Prostate gland (tissue), 2 donors: ENCODE measurements at regions not wholly inside any gene's neighbourhood (a gene's known extent, or its start where the extent isn't known, plus 50 kb on each side); places are given as distances from the start of the nearest gene placed in this dataset.

Source experiments
- DNase-seq: peaks from one replicate; pipeline ENCODE4 v3.0.0-alpha.2; 2019; ENCODE audit warnings: low spot score
- H3K27ac ChIP-seq, 2 donors: fragments of 200-600 bp; sonication (generic); 2 replicates each; pipeline ENCODE4 v1.5.1; 2017 to 2019
- H3K27me3 ChIP-seq: fragments of 200-600 bp; sonication (generic); replicated peaks from 2 replicates; pipeline ENCODE4 v1.5.1; 2019; ENCODE audit not compliant: insufficient read depth
- H3K36me3 ChIP-seq, 2 donors: fragments of 200-600 bp; sonication (generic); 1 replicate in 1 of 2; 2 replicates in 1 of 2; pipeline versions ENCODE4 v1.5.1 to v1.8.1; 2017 to 2019
- H3K4me1 ChIP-seq: fragments of 200-600 bp; sonication (generic); replicated peaks from 2 replicates; pipeline ENCODE4 v1.5.1; 2019
- H3K4me3 ChIP-seq, 2 donors: fragments of 200-600 bp; sonication (generic); 2 replicates each; pipeline ENCODE4 v1.5.1; 2017 to 2019
- H3K9me3 ChIP-seq: fragments of 200-600 bp; sonication (generic); 2 replicates; pipeline ENCODE4 v1.5.1; 2017
- POLR2A ChIP-seq: fragments of 450-650 bp; IDR thresholded peaks from one replicate; pipeline ENCODE4 v1.6.1; 2016; ENCODE audit warnings: antibody characterized with exemption, mild to moderate bottlenecking
- POLR2AphosphoS5 ChIP-seq: sonication (generic); formaldehyde crosslinking; IDR thresholded peaks from one replicate; pipeline ENCODE4 v1.6.1; 2017; ENCODE audit warnings: antibody characterized with exemption
- WGBS: methylation state at CpG from one replicate; pipeline ENCODE4 v1.1.5; 2018; 5-methylcytosine and 5-hydroxymethylcytosine counted together
- intact Hi-C: fragments of 100-400 bp; cut with DNase I; formaldehyde crosslinking; loops from one replicate; pipeline ENCODE4 v1.14.2; 2022
- TF ChIP-seq, protein P1 (sequence below), 4 experiments: fragments of 200-600 bp in 2 of 4; fragments of 450-650 bp in 2 of 4; sonication (generic) in 2 of 4; IDR thresholded peaks; 1 replicate in 3 of 4; 2 replicates in 1 of 4; pipeline ENCODE4 v1.5.1; 2016 to 2019; ENCODE audit warnings: antibody characterized with exemption in 4 of 4, mild to moderate bottlenecking in 2 of 4, moderate library complexity in 2 of 4

DNA sequence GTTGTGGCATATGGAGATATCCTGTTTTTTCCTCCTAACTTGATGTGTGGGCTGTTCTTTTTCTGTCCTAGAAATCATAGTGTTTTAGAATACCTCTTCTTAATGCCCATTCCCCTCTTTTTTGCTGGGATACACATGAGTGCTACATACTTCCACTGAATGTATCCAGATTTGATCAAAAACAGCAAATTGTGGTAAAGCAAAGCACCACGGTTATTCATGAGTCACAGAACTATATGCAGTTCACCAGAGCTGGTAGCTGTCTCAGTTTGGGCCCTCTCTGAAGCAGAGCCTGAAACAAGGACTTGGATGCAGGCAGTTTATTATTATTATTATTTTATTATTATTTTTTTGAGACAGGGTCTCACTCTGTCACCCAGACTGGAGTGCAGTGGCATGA lies 69.9 kb upstream of the CTLA4 start:
- no peaks in the 10 kb centered on the region for H3K9me3 ChIP-seq
- H3K36me3 ChIP-seq = no peaks in the 10 kb centered on the region
- no peaks in the 10 kb centered on the region for H3K4me1 ChIP-seq
- no peak overlapping the region for H3K4me3 ChIP-seq
- TF ChIP-seq POLR2AphosphoS5 (no peak), POLR2A (no peak)
- TF ChIP-seq, protein P1, sequence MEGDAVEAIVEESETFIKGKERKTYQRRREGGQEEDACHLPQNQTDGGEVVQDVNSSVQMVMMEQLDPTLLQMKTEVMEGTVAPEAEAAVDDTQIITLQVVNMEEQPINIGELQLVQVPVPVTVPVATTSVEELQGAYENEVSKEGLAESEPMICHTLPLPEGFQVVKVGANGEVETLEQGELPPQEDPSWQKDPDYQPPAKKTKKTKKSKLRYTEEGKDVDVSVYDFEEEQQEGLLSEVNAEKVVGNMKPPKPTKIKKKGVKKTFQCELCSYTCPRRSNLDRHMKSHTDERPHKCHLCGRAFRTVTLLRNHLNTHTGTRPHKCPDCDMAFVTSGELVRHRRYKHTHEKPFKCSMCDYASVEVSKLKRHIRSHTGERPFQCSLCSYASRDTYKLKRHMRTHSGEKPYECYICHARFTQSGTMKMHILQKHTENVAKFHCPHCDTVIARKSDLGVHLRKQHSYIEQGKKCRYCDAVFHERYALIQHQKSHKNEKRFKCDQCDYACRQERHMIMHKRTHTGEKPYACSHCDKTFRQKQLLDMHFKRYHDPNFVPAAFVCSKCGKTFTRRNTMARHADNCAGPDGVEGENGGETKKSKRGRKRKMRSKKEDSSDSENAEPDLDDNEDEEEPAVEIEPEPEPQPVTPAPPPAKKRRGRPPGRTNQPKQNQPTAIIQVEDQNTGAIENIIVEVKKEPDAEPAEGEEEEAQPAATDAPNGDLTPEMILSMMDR (IDR thresholded peaks at IDR 0.05) = no peak
- 94% methylated on average over 1 of the region's 1 CpG for WGBS
- H3K27me3 ChIP-seq = no peaks in the 10 kb centered on the region
- no peak overlapping the region for H3K27ac ChIP-seq
- DNase-seq = no peak
- intact Hi-C loops = no loop called here

DNA sequence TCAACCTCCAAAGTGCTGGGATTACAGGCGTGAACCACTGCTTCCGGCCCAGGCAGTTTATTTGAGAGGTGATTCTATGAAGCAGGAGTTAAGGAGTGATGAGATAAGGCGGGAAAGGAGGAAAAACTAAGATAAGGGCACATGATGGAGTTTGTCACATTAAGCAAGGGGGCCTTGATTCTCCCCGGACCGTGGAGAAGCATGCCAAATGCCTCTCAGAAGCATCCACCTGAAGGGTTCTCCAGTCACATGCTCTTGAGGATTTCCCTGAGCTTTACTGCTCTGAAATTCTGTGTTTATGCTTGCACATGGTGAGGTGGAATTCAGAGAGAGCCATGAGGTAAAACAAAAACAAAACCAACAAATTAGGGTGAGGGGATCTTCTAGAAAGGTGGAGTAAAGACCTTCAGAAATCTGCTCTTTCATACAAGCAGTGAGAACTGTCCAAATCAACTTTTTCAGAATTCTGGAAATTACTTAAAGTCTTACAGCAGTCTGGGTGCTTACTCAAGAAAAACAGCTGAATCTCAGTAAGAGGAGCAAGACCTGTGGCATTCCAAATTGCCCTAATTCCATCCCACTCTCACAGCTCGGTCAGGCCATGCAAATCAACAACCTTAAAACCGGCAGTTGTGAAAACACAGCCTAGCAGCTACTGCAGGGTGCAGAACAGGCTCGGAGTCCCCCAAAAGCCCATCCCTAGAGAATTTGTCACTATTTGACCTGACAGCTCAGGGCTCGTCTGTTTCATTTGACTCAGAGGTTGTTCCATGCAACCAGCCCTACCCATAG lies 69.1 kb upstream of the CTLA4 start:
- 83% methylated on average over 9 of the region's 9 CpGs for WGBS
- no peaks in the 10 kb centered on the region for H3K4me1 ChIP-seq

DNA sequence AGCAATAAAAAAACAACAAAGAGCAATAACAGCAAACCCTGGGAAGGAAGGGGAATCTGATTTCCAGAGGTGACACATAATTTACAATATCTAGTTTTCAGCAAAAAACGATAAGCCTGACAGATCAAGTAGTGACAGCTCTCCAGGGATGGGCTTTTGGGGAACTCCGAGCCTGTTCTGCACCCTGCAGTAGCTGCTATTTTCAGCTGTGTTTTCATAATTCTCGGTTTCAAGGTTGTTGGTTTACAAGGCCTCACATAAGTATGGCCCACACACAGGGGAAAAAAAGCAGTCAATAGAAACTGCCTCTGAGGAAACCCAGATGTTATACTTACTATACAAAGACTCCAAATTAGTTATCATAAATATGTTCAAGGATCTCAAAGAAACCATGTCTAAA lies 67.7 kb upstream of the CTLA4 start:
- H3K4me1 ChIP-seq = no peaks in the 10 kb centered on the region
- no peak overlapping the region for H3K27ac ChIP-seq
- TF ChIP-seq, protein P1 (IDR thresholded peaks at IDR 0.05) = no peak
- no peak for TF ChIP-seq POLR2AphosphoS5
- TF ChIP-seq POLR2A = no peak
- DNase-seq = no peak
- H3K9me3 ChIP-seq = no peaks in the 10 kb centered on the region
- H3K27me3 ChIP-seq = no peaks in the 10 kb centered on the region
- intact Hi-C loops = no loop called here
- H3K4me3 ChIP-seq = no peak overlapping the region
- WGBS = 59% methylated on average over 3 of the region's 3 CpGs
- H3K36me3 ChIP-seq = no peaks in the 10 kb centered on the region

More for the DNA sequence above, 69.1 kb upstream of the CTLA4 start:
- Histone ChIP-seq H3K9me3 (no peaks in the 10 kb centered on the region), H3K4me3 (no peak overlapping the region), H3K36me3 (no peaks in the 10 kb centered on the region), H3K27ac (no peak overlapping the region), H3K27me3 (no peaks in the 10 kb centered on the region)
- no peak for TF ChIP-seq POLR2A
- intact Hi-C loops = no loop called here
- no peak for DNase-seq

DNA sequence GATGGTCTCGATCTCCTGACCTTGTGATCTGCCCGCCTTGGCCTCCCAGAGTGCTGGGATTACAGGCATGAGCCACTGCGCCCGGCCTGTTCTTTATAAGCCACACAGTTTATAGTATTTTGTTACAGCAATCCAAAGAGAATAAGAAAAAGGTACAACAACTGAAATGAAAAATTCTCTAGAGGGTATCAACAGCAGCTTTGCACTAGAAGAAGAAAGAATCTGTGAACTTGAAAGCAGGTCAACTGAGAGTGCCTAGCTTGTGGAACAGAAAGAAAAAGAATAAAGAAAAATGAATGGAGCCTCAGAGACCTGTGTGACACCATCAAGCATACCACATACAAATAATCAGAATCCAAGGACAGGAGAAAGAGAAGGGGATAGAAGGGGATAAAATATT lies 66.8 kb upstream of the CTLA4 start:
- Histone ChIP-seq H3K9me3 (no peaks in the 10 kb centered on the region), H3K36me3 (no peaks in the 10 kb centered on the region), H3K27me3 (no peaks in the 10 kb centered on the region), H3K4me1 (no peaks in the 10 kb centered on the region), H3K27ac (no peak overlapping the region), H3K4me3 (no peak overlapping the region)
- TF ChIP-seq POLR2A = no peak
- TF ChIP-seq, protein P1 (IDR thresholded peaks at IDR 0.05) = no peak
- no peak for TF ChIP-seq POLR2AphosphoS5
- 100% methylated on average over 4 of the region's 4 CpGs for WGBS
- intact Hi-C loops = no loop called here
- DNase-seq = no peak

DNA sequence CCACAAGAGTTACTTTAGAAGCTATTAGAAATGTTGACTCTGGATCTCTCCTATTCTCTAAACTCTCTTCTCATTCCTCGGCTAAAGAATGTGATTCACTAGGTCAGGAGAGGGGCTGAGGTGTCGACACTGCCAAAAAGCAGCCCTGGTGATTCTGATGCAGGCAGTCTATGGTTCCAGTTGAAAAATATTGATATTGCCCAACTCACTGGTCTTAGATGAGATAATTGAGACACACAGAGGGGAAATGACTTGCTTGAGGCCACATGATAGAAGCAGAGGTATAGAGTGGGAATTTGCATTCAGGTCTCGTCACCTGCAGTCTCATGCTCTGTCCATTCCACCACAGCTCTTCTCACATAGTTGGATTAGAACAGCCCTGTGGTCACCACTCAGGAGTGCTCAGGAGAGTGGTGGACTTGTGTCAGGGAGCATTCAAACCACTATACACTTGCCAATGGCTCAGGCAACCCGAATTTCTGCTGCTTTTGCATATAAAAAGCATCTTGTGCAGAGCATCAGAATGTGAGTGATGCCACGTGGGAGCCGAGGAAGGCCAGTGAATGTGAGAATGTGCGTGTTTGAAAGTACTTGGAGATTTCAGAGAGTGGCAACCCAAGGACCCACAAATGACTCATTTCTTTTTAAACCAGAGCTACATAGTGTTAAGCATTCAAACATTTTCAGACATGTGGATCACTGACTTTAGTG lies 65.1 kb upstream of the CTLA4 start:
- Histone ChIP-seq H3K36me3 (no peaks in the 10 kb centered on the region), H3K9me3 (no peaks in the 10 kb centered on the region), H3K4me1 (no peaks in the 10 kb centered on the region), H3K4me3 (no peak overlapping the region), H3K27ac (no peak overlapping the region), H3K27me3 (no peaks in the 10 kb centered on the region)
- no peak for DNase-seq
- intact Hi-C loops = no loop called here
- 89% methylated on average over 7 of the region's 7 CpGs for WGBS
- no peak for TF ChIP-seq POLR2AphosphoS5
- TF ChIP-seq, protein P1 (IDR thresholded peaks at IDR 0.05) = no peak
- no peak for TF ChIP-seq POLR2A
